ENCODE measurements at regions not wholly inside any gene's neighbourhood (a gene's known extent, or its start where the extent isn't known, plus 50 kb on each side); places are given as distances from the start of the nearest gene placed in this dataset.
"Not testable (repeated sequence)": the region's sequence is repeated elsewhere in the genome, so short reads cannot be mapped to it uniquely, and the experiment has no call there.

GRCh38 chr14:71754422-71755095, 177.7 kb upstream of the RGS6 start:
- DNase-seq: no peak

- no peak for DNase-seq
Observed at GRCh38 chr14:71758229-71758951, 173.8 kb upstream of the RGS6 start.

GRCh38 chr14:71762575-71762974, 169.7 kb upstream of the RGS6 start:
- no peak for DNase-seq

- DNase-seq: no peak
Observed at GRCh38 chr14:71764701-71765382, 167.4 kb upstream of the RGS6 start.

GRCh38 chr14:71765505-71765904, 166.7 kb upstream of the RGS6 start:
- DNase-seq: no peak

GRCh38 chr14:71770431-71770830, 161.8 kb upstream of the RGS6 start:
- no peak for DNase-seq

- not testable (repeated sequence) for DNase-seq
Observed at GRCh38 chr14:71771421-71771820, 160.8 kb upstream of the RGS6 start.

GRCh38 chr14:71771996-71772395, 160.2 kb upstream of the RGS6 start:
- not testable (repeated sequence) for DNase-seq

GRCh38 chr14:71773898-71774481, 158.2 kb upstream of the RGS6 start:
- DNase-seq: no peak

- peak in 1 of 5 experiments; percentile 84 for DNase-seq
Observed at GRCh38 chr14:71776471-71777360, 155.5 kb upstream of the RGS6 start.

GRCh38 chr14:71780075-71780474, 152.2 kb upstream of the RGS6 start:
- no peak for DNase-seq

GRCh38 chr14:71780822-71781221, 151.4 kb upstream of the RGS6 start:
- no peak for DNase-seq

- DNase-seq: no peak
Observed at GRCh38 chr14:71783088-71783487, 149.1 kb upstream of the RGS6 start.

GRCh38 chr14:71783786-71784185, 148.4 kb upstream of the RGS6 start:
- no peak for DNase-seq

- no peak for DNase-seq
Observed at GRCh38 chr14:71789005-71789404, 143.2 kb upstream of the RGS6 start.

GRCh38 chr14:71799841-71800240, 132.4 kb upstream of the RGS6 start:
- no peak for DNase-seq

GRCh38 chr14:71800878-71801277, 131.4 kb upstream of the RGS6 start:
- no peak for DNase-seq

GRCh38 chr14:71803539-71804260, 128.5 kb upstream of the RGS6 start:
- DNase-seq: no peak

- no peak for DNase-seq
Observed at GRCh38 chr14:71804992-71805391, 127.2 kb upstream of the RGS6 start.

GRCh38 chr14:71807049-71807448, 125.2 kb upstream of the RGS6 start:
- not testable (repeated sequence) for DNase-seq

- DNase-seq: not testable (repeated sequence)
Observed at GRCh38 chr14:71810800-71811199, 121.4 kb upstream of the RGS6 start.

GRCh38 chr14:71812693-71813092, 119.5 kb upstream of the RGS6 start:
- no peak for DNase-seq
